ENCODE measurements at regions not wholly inside any gene's neighbourhood (a gene's known extent, or its start where the extent isn't known, plus 50 kb on each side); places are given as distances from the start of the nearest gene placed in this dataset.
"Not testable (repeated sequence)": the region's sequence is repeated elsewhere in the genome, so short reads cannot be mapped to it uniquely, and the experiment has no call there.

GRCh38 chr18:67402543-67402942 is 114.0 kb downstream of the DSEL start:
- peaks cover 3% of the 10 kb centered on the region for H3K4me1 Mint-ChIP-seq
- H3K27ac Mint-ChIP-seq: no peak overlapping the region
- peaks cover 2% of the 10 kb centered on the region for H3K27me3 Mint-ChIP-seq
- H3K9me3 Mint-ChIP-seq: peaks cover 7% of the 10 kb centered on the region
- no peaks in the 10 kb centered on the region for H3K36me3 Mint-ChIP-seq
- no peak overlapping the region for H3K4me3 Mint-ChIP-seq

GRCh38 chr18:67400502-67401117 is 115.9 kb downstream of the DSEL start:
- Mint-ChIP-seq H3K9me3 (peaks cover 17% of the 10 kb centered on the region), H3K27ac (no peak overlapping the region), H3K4me1 (peaks cover 3% of the 10 kb centered on the region), H3K36me3 (no peaks in the 10 kb centered on the region), H3K27me3 (peaks cover 2% of the 10 kb centered on the region), H3K4me3 (no peak overlapping the region)

GRCh38 chr18:67386032-67386431 is 130.5 kb downstream of the DSEL start:
- H3K4me3 Mint-ChIP-seq: no peak overlapping the region
- H3K27ac Mint-ChIP-seq: no peak overlapping the region

GRCh38 chr18:67385455-67385854 is 131.1 kb downstream of the DSEL start:
- no peaks in the 10 kb centered on the region for H3K9me3 Mint-ChIP-seq

More at GRCh38 chr18:67386032-67386431, 130.5 kb downstream of the DSEL start:
- H3K4me1 Mint-ChIP-seq: no peaks in the 10 kb centered on the region
- H3K36me3 Mint-ChIP-seq: no peaks in the 10 kb centered on the region
- no peaks in the 10 kb centered on the region for H3K9me3 Mint-ChIP-seq
- H3K27me3 Mint-ChIP-seq: peaks cover 3% of the 10 kb centered on the region

GRCh38 chr18:67384057-67384456 is 132.5 kb downstream of the DSEL start:
- not testable (repeated sequence) for H3K4me3 Mint-ChIP-seq, H3K4me1 Mint-ChIP-seq, H3K27me3 Mint-ChIP-seq, H3K9me3 Mint-ChIP-seq, H3K27ac Mint-ChIP-seq, H3K36me3 Mint-ChIP-seq

More at GRCh38 chr18:67385455-67385854, 131.1 kb downstream of the DSEL start:
- Mint-ChIP-seq H3K36me3 (no peaks in the 10 kb centered on the region), H3K27ac (no peak overlapping the region), H3K4me3 (no peak overlapping the region), H3K27me3 (peaks cover 3% of the 10 kb centered on the region), H3K4me1 (no peaks in the 10 kb centered on the region)

GRCh38 chr18:67381608-67382150 is 134.8 kb downstream of the DSEL start:
- H3K27ac Mint-ChIP-seq: no peak overlapping the region
- H3K27me3 Mint-ChIP-seq: peaks cover 3% of the 10 kb centered on the region
- H3K4me1 Mint-ChIP-seq: no peaks in the 10 kb centered on the region
- no peaks in the 10 kb centered on the region for H3K9me3 Mint-ChIP-seq
- H3K36me3 Mint-ChIP-seq: no peaks in the 10 kb centered on the region
- H3K4me3 Mint-ChIP-seq: no peak overlapping the region

GRCh38 chr18:67380867-67381266 is 135.7 kb downstream of the DSEL start:
- Mint-ChIP-seq H3K27me3 (peaks cover 3% of the 10 kb centered on the region), H3K4me3 (no peak overlapping the region), H3K36me3 (no peaks in the 10 kb centered on the region), H3K4me1 (no peaks in the 10 kb centered on the region), H3K27ac (no peak overlapping the region), H3K9me3 (no peaks in the 10 kb centered on the region)

- Mint-ChIP-seq H3K27ac (no peak overlapping the region), H3K27me3 (peaks cover 3% of the 10 kb centered on the region), H3K4me1 (no peaks in the 10 kb centered on the region), H3K4me3 (no peak overlapping the region), H3K9me3 (no peaks in the 10 kb centered on the region), H3K36me3 (no peaks in the 10 kb centered on the region)
Observed at GRCh38 chr18:67379981-67380380, 136.5 kb downstream of the DSEL start.

- no peaks in the 10 kb centered on the region for H3K9me3 Mint-ChIP-seq
- no peaks in the 10 kb centered on the region for H3K4me1 Mint-ChIP-seq
- H3K36me3 Mint-ChIP-seq: no peaks in the 10 kb centered on the region
- H3K27ac Mint-ChIP-seq: no peak overlapping the region
- no peaks in the 10 kb centered on the region for H3K27me3 Mint-ChIP-seq
- H3K4me3 Mint-ChIP-seq: no peak overlapping the region
Observed at GRCh38 chr18:67376372-67376771, 140.1 kb downstream of the DSEL start.

- Mint-ChIP-seq H3K27ac (no peak overlapping the region), H3K36me3 (no peaks in the 10 kb centered on the region), H3K27me3 (no peaks in the 10 kb centered on the region), H3K4me1 (no peaks in the 10 kb centered on the region), H3K9me3 (no peaks in the 10 kb centered on the region), H3K4me3 (no peak overlapping the region)
Observed at GRCh38 chr18:67373636-67374035, 142.9 kb downstream of the DSEL start.

- Mint-ChIP-seq H3K27me3 (no peaks in the 10 kb centered on the region), H3K27ac (no peak overlapping the region)
Observed at GRCh38 chr18:67367540-67367939, 149.0 kb downstream of the DSEL start.

GRCh38 chr18:67363694-67364093 is 152.8 kb downstream of the DSEL start:
- no peak overlapping the region for H3K27ac Mint-ChIP-seq
- no peaks in the 10 kb centered on the region for H3K36me3 Mint-ChIP-seq
- H3K4me3 Mint-ChIP-seq: no peak overlapping the region
- H3K4me1 Mint-ChIP-seq: peaks cover 11% of the 10 kb centered on the region
- no peaks in the 10 kb centered on the region for H3K27me3 Mint-ChIP-seq
- no peaks in the 10 kb centered on the region for H3K9me3 Mint-ChIP-seq

More at GRCh38 chr18:67367540-67367939, 149.0 kb downstream of the DSEL start:
- H3K9me3 Mint-ChIP-seq: no peaks in the 10 kb centered on the region
- H3K36me3 Mint-ChIP-seq: no peaks in the 10 kb centered on the region
- no peak overlapping the region for H3K4me3 Mint-ChIP-seq
- H3K4me1 Mint-ChIP-seq: no peaks in the 10 kb centered on the region

- no peaks in the 10 kb centered on the region for H3K27me3 Mint-ChIP-seq
- no peaks in the 10 kb centered on the region for H3K36me3 Mint-ChIP-seq
- peaks cover 11% of the 10 kb centered on the region for H3K4me1 Mint-ChIP-seq
- H3K9me3 Mint-ChIP-seq: no peaks in the 10 kb centered on the region
- no peak overlapping the region for H3K27ac Mint-ChIP-seq
- no peak overlapping the region for H3K4me3 Mint-ChIP-seq
Observed at GRCh38 chr18:67362906-67363305, 153.6 kb downstream of the DSEL start.

GRCh38 chr18:67359873-67360838 is 156.4 kb downstream of the DSEL start:
- Mint-ChIP-seq H3K4me1 (peaks cover 11% of the 10 kb centered on the region), H3K27me3 (no peaks in the 10 kb centered on the region), H3K9me3 (no peaks in the 10 kb centered on the region), H3K4me3 (peak overlapping the region; percentile 31), H3K27ac (peak overlapping the region; percentile 71), H3K36me3 (no peaks in the 10 kb centered on the region)

GRCh38 chr18:67358947-67359346 is 157.6 kb downstream of the DSEL start:
- Mint-ChIP-seq H3K4me1 (peaks cover 11% of the 10 kb centered on the region), H3K27me3 (no peaks in the 10 kb centered on the region), H3K9me3 (no peaks in the 10 kb centered on the region), H3K27ac (no peak overlapping the region), H3K4me3 (no peak overlapping the region), H3K36me3 (no peaks in the 10 kb centered on the region)

- no peaks in the 10 kb centered on the region for H3K4me1 Mint-ChIP-seq
- H3K27ac Mint-ChIP-seq: no peak overlapping the region
- H3K4me3 Mint-ChIP-seq: no peak overlapping the region
- no peaks in the 10 kb centered on the region for H3K9me3 Mint-ChIP-seq
- H3K27me3 Mint-ChIP-seq: no peaks in the 10 kb centered on the region
- no peaks in the 10 kb centered on the region for H3K36me3 Mint-ChIP-seq
Observed at GRCh38 chr18:67354692-67355091, 161.8 kb downstream of the DSEL start.

All from activated naive CD4-positive, alpha-beta T cell treated with anti-CD3 and anti-CD28 coated beads, Interleukin-2, amount 50 U/mL, for 24 hours (primary cell).